Astrocyte (in vitro differentiated cells and primary cell): ENCODE measurements at regions not wholly inside any gene's neighbourhood (a gene's known extent, or its start where the extent isn't known, plus 50 kb on each side); places are given as distances from the start of the nearest gene placed in this dataset.

Source experiments
- EZH2 ChIP-seq: IDR thresholded peaks from 2 replicates; pipeline ENCODE4 v1.6.1; 2012; ENCODE audit warnings: mild to moderate bottlenecking, low read length, inconsistent platforms; ENCODE audit not compliant: insufficient read depth
- TF ChIP-seq, protein P1 (sequence below): IDR thresholded peaks from 2 replicates; pipeline ENCODE4 v1.5.1; 2011; ENCODE audit warnings: low read depth, mild to moderate bottlenecking, inconsistent platforms, low read length, moderate library complexity; ENCODE audit not compliant: insufficient read depth

DNA sequence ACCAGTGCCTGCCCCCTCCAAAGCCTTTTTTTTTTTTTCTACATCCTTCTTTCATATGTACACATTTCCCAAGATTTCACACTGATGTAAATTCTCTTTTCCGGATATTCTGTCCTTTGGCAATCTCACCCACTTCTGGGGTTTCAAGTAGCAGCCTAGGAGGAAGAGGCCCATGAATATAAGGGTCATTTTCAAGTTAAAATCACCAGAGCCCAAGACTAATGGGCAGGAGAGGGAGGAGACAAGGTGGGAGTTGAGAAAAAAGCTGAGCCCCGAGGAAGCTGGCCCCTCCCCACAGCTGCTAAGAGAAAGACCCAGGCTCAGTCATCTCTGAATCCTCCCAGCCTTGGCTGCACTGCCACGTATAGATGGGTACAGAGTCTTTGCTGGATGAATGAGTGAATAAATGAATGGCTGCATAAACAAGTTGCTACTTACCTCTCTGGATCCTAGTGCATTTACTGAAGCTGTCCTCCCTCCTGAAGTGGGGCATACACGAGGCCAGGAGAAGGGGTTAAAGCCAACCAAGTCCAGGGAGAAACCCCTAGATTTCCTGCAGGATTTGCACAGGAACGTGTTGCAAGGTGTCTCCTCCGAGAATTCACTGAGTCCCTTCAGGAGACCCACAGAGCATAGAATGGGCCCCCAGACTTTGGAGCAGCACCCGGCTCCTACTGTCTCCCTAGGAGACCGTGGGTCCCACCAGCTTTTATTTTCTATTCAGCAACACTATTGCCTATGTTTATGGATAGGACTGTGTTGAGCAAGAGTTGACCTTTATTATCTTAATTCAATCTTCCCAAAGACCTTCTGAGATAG is 100.8 kb upstream of the LIPC start:
- TF ChIP-seq, protein P1, sequence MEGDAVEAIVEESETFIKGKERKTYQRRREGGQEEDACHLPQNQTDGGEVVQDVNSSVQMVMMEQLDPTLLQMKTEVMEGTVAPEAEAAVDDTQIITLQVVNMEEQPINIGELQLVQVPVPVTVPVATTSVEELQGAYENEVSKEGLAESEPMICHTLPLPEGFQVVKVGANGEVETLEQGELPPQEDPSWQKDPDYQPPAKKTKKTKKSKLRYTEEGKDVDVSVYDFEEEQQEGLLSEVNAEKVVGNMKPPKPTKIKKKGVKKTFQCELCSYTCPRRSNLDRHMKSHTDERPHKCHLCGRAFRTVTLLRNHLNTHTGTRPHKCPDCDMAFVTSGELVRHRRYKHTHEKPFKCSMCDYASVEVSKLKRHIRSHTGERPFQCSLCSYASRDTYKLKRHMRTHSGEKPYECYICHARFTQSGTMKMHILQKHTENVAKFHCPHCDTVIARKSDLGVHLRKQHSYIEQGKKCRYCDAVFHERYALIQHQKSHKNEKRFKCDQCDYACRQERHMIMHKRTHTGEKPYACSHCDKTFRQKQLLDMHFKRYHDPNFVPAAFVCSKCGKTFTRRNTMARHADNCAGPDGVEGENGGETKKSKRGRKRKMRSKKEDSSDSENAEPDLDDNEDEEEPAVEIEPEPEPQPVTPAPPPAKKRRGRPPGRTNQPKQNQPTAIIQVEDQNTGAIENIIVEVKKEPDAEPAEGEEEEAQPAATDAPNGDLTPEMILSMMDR: no peak
- TF ChIP-seq EZH2: no peak
